PC-9 (cell line): ENCODE measurements at regions not wholly inside any gene's neighbourhood (a gene's known extent, or its start where the extent isn't known, plus 50 kb on each side); places are given as distances from the start of the nearest gene placed in this dataset.

Experiments
- BruUV-seq: library from RNA; stranded (reverse); fragments of 400-500 nt; replicated peaks from 2 replicates; lab custom pipeline; 2021; lab: Mats Ljungman, UMichigan
- CTCF ChIA-PET: fragments of 300-600 bp; sonication (Branson Sonifier 250); formaldehyde crosslinking; loops from one replicate; lab custom pipeline; 2022; ENCODE audit warnings: antibody characterized with exemption; lab: Charles Lee
- POLR2A ChIA-PET: fragments of 300-600 bp; sonication (Branson Sonifier 250); formaldehyde crosslinking; loops from one replicate; lab custom pipeline; 2022; ENCODE audit warnings: antibody characterized with exemption; ENCODE audit not compliant: unreplicated experiment; lab: Charles Lee
- DNase-seq, 2 experiments: peaks; one replicate each; pipeline versions ENCODE4 v3.0.0 to v3.0.0-alpha.2; 2015 to 2022; ENCODE audit warnings: mixed read lengths in 1 of 2
- H2AFZ ChIP-seq: fragments of 200-600 bp; sonication (generic); 2 replicates; pipeline ENCODE4 v1.8.1; 2017; ENCODE audit warnings: antibody characterized with exemption
- H3F3A ChIP-seq: fragments of 200-600 bp; sonication (generic); 2 replicates; pipeline ENCODE4 v1.8.1; 2017; ENCODE audit warnings: antibody characterized with exemption, mild to moderate bottlenecking, low read depth; ENCODE audit not compliant: insufficient read depth
- H3K27ac ChIP-seq: fragments of 200-600 bp; sonication (generic); 2 replicates; pipeline ENCODE4 v1.6.1; 2016; ENCODE audit warnings: mixed run types
- H3K27me3 ChIP-seq: fragments of 200-600 bp; sonication (generic); 2 replicates; pipeline ENCODE4 v1.6.1; 2016; ENCODE audit warnings: low read depth, mixed run types; ENCODE audit not compliant: insufficient read depth
- H3K36me3 ChIP-seq: fragments of 200-600 bp; sonication (generic); 2 replicates; pipeline ENCODE4 v1.6.1; 2016; ENCODE audit warnings: low read depth, mixed run types
- H3K4me1 ChIP-seq: fragments of 200-600 bp; sonication (generic); replicated peaks from 2 replicates; pipeline ENCODE4 v1.6.1; 2016; ENCODE audit warnings: mixed run types; ENCODE audit not compliant: insufficient read depth
- H3K4me2 ChIP-seq: fragments of 200-600 bp; sonication (generic); 2 replicates; pipeline ENCODE4 v1.6.1; 2017; ENCODE audit warnings: mixed run types
- H3K4me3 ChIP-seq: fragments of 200-600 bp; sonication (generic); 2 replicates; pipeline ENCODE4 v1.6.1; 2016; ENCODE audit warnings: mixed run types
- H3K79me2 ChIP-seq: fragments of 200-600 bp; sonication (generic); 2 replicates; pipeline ENCODE4 v1.6.1; 2017; ENCODE audit warnings: low read depth, mixed run types
- H3K9me2 ChIP-seq: fragments of 200-600 bp; sonication (generic); 2 replicates; pipeline ENCODE4 v1.8.1; 2017; ENCODE audit warnings: mild to moderate bottlenecking; ENCODE audit not compliant: insufficient read depth
- H3K9me3 ChIP-seq: fragments of 200-600 bp; sonication (generic); 2 replicates; pipeline ENCODE4 v1.8.1; 2016; ENCODE audit warnings: low read depth; ENCODE audit not compliant: insufficient read depth
- H4K20me1 ChIP-seq: fragments of 200-600 bp; sonication (generic); 2 replicates; pipeline ENCODE4 v1.8.1; 2017; ENCODE audit not compliant: insufficient read depth
- CTCF ChIP-seq: fragments of 200-600 bp; sonication (generic); conservative IDR thresholded peaks from 2 replicates; pipeline ENCODE4 v1.6.1; 2017; ENCODE audit warnings: mixed run types, antibody characterized with exemption, mild to moderate bottlenecking, moderate library complexity
- EZH2 ChIP-seq: fragments of 200-600 bp; sonication (generic); IDR thresholded peaks from 2 replicates; pipeline ENCODE4 v1.8.0; 2017; ENCODE audit warnings: antibody characterized with exemption, low read depth
- intact Hi-C: fragments of 100-400 bp; cut with micrococcal nuclease; formaldehyde crosslinking; loops from one replicate; pipeline ENCODE4 v1.10.0; 2022; ENCODE audit not compliant: unreplicated experiment

- Histone ChIP-seq H3K27ac (no peak overlapping the region), H3F3A (peaks cover 17% of the 10 kb centered on the region), H3K36me3 (no peaks in the 10 kb centered on the region), H3K9me3 (no peaks in the 10 kb centered on the region), H3K79me2 (no peaks in the 10 kb centered on the region), H3K4me3 (no peak overlapping the region), H2AFZ (no peak overlapping the region), H3K4me1 (peaks cover 20% of the 10 kb centered on the region), H4K20me1 (no peaks in the 10 kb centered on the region), H3K4me2 (no peak overlapping the region), H3K9me2 (no peaks in the 10 kb centered on the region), H3K27me3 (no peaks in the 10 kb centered on the region)
- TF ChIP-seq CTCF, result no peak
- TF ChIP-seq EZH2, result no peak
- ChIA-PET CTCF (no interaction called here), POLR2A (no interaction called here)
- no TSS peak for BruUV-seq
- DNase-seq, result no peak
- intact Hi-C loops, result no loop called here
Measured at GRCh38 chr2:161033059-161033660, 127.1 kb upstream of the TANK start.

- H3K79me2 ChIP-seq, result no peaks in the 10 kb centered on the region
- no peak overlapping the region for H3K27ac ChIP-seq
- no peaks in the 10 kb centered on the region for H3F3A ChIP-seq
- no peaks in the 10 kb centered on the region for H3K36me3 ChIP-seq
- no peaks in the 10 kb centered on the region for H4K20me1 ChIP-seq
- ChIA-PET CTCF (no interaction called here), POLR2A (interaction anchor here (0.6 kb wide), 1 partner anchor 179 kb away, joined by 9 read pairs; no protein-coding TSS in a partner anchor)
- no peaks in the 10 kb centered on the region for H3K9me2 ChIP-seq
- H3K4me1 ChIP-seq, result no peaks in the 10 kb centered on the region
- H2AFZ ChIP-seq, result no peak overlapping the region
- H3K4me2 ChIP-seq, result no peak overlapping the region
- no peaks in the 10 kb centered on the region for H3K9me3 ChIP-seq
- H3K27me3 ChIP-seq, result no peaks in the 10 kb centered on the region
- no TSS peak for BruUV-seq
- no peak overlapping the region for H3K4me3 ChIP-seq
- intact Hi-C loops, result no loop called here
- no peak for TF ChIP-seq EZH2
- TF ChIP-seq CTCF, result no peak
- no peak for DNase-seq
Measured at GRCh38 chr2:161036926-161037325, 123.3 kb upstream of the TANK start.

- no peak for TF ChIP-seq CTCF
- no peak for TF ChIP-seq EZH2
- intact Hi-C loops, result no loop called here
- Histone ChIP-seq H2AFZ (no peak overlapping the region), H3K4me2 (no peak overlapping the region), H3K4me3 (no peak overlapping the region), H4K20me1 (no peaks in the 10 kb centered on the region), H3K27me3 (no peaks in the 10 kb centered on the region), H3K79me2 (no peaks in the 10 kb centered on the region), H3F3A (no peaks in the 10 kb centered on the region), H3K4me1 (no peaks in the 10 kb centered on the region), H3K9me3 (no peaks in the 10 kb centered on the region), H3K27ac (no peak overlapping the region), H3K9me2 (no peaks in the 10 kb centered on the region), H3K36me3 (no peaks in the 10 kb centered on the region)
- DNase-seq, result no peak
- no TSS peak for BruUV-seq
- CTCF ChIA-PET, result no interaction called here
- POLR2A ChIA-PET, result no interaction called here
Measured at GRCh38 chr2:161039071-161039470, 121.2 kb upstream of the TANK start.
